GM10266 (cell line): ENCODE measurements at regions not wholly inside any gene's neighbourhood (a gene's known extent, or its start where the extent isn't known, plus 50 kb on each side); places are given as distances from the start of the nearest gene placed in this dataset.

Experiments
- DNase-seq: peaks from one replicate; pipeline ENCODE4 v3.0.0; 2012; ENCODE audit errors: extremely low spot score
- TF ChIP-seq, protein P1 (sequence below): IDR thresholded peaks from 2 replicates; pipeline ENCODE4 v1.5.1; 2012; ENCODE audit warnings: mild to moderate bottlenecking, low read depth; ENCODE audit not compliant: control insufficient read depth, insufficient read depth; ENCODE audit errors: missing control alignments

DNA sequence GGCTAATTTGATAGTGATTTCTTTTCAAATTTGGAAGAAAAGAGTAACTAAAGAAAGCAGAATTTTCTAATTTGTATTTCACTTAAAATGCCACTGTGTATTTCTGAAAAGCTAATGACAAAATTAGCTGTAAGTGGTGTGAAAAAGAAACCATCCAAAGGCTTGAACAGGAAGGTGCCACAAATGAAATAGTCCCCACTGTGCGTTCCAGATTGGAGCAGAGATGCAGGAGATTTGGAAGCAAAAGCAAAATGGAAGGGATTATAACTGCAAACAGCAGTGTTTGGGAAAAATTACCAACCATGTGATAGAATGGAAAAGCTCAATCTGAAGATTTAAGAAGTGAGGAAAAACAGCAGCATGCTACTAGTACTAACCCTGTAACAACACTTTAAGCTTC lies 498.7 kb downstream of the SUCLG1 start:
- no peak for DNase-seq
- TF ChIP-seq, protein P1, sequence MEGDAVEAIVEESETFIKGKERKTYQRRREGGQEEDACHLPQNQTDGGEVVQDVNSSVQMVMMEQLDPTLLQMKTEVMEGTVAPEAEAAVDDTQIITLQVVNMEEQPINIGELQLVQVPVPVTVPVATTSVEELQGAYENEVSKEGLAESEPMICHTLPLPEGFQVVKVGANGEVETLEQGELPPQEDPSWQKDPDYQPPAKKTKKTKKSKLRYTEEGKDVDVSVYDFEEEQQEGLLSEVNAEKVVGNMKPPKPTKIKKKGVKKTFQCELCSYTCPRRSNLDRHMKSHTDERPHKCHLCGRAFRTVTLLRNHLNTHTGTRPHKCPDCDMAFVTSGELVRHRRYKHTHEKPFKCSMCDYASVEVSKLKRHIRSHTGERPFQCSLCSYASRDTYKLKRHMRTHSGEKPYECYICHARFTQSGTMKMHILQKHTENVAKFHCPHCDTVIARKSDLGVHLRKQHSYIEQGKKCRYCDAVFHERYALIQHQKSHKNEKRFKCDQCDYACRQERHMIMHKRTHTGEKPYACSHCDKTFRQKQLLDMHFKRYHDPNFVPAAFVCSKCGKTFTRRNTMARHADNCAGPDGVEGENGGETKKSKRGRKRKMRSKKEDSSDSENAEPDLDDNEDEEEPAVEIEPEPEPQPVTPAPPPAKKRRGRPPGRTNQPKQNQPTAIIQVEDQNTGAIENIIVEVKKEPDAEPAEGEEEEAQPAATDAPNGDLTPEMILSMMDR = no peak

DNA sequence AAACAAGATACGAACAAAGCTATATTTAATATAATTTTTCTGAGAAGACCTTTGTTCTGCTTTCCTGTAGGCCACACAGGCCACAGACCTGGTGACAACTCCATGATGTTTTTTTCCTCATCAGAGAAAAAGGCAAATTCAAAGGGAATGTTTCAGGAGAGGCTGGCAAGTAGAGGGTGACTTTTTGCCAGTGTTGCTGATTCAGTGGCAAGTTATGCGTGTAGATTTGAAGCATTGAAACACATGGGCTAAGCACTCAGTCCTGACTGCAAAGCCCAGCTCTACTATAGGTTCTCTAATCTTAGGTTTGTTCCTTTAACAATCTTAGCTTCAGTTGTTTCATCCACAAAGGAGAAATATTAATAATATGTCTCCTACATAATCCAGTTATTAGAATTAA lies 499.8 kb downstream of the SUCLG1 start:
- TF ChIP-seq, protein P1 = no peak
- DNase-seq = no peak

DNA sequence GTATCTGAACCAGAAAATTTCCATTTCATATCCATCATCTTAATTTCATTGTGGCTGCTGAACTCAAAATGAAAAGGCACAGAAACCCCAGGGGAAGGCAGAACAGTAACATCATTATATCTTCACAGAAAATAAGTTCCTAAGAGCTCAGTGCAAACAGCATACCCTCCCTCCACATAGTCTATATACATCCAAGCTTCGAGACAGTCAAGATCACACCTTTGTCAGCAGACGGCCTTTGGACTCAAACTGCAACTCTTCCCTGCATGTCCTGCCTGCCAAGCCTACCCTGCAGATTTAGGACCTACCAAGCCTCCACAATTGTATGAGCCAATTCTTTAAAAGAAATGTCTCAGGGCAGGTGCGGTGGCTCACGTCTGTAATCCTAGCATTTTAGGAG lies 502.1 kb downstream of the SUCLG1 start:
- TF ChIP-seq, protein P1 = no peak
- DNase-seq = no peak

DNA sequence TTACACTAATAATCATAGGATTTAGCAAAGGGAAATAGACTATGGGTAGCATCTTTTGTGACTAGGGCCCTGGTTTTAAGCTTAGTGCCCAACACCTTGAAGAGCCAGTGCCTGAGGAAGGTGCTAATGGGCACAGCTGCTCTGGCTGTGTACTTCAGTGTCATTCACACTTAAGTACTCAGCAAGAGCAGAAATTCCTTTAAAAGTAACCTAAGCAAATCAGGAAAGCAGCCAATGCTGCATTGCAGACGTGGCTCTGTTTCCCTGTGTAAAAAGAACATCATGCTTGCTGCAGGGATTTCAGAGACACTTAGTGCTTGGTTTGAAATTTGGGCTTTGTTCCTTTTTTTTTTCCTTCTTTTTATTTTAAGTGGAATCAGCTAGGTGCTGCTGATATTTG lies 505.4 kb downstream of the SUCLG1 start:
- TF ChIP-seq, protein P1 = no peak
- no peak for DNase-seq

DNA sequence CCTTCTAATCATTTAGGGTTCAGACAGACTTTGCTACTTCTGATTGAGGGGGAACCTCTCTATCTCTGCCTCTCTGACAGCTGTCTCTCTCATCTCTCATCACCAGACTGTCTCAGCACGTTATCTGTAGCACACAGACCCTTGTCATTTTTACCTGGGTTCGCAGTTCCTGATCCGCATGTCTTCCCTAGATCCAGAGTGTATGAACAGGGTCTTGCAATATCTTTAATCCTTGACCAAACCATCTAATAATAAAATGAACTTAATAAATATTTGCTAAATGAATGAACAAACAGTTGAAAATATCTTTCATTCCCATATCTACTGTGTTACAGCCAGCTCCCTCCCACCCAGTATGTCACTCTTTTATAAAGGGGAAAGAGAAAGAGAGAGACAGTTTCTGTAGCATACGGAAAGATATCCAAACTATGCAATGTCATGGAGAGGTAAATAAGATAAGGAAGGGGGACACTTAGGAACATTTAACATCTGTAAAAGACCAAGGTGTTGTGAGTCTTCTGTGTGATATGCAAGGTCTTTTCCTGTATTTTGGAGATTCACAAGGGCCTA lies 507.6 kb downstream of the SUCLG1 start:
- TF ChIP-seq, protein P1 = no peak
- no peak for DNase-seq

DNA sequence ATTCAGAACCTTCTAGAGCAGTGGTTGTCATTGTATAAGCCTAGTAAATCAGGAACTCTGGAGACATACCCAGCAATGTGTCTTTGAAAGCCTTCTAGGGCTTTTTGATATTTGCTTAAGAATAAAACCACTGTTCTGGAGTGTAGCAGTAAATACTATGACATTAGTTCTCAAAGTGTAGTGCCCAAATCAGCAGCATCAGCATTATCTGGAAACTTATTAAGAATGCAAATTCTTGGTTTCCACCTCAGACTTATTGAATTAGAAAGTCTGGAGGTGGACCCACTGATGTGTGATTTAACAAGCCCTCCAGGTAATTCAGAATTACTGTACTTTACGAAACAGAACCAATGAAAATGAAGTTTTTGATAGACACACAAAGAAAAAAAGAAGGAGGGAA lies 509.7 kb downstream of the SUCLG1 start:
- no peak for DNase-seq
- TF ChIP-seq, protein P1 = no peak

DNA sequence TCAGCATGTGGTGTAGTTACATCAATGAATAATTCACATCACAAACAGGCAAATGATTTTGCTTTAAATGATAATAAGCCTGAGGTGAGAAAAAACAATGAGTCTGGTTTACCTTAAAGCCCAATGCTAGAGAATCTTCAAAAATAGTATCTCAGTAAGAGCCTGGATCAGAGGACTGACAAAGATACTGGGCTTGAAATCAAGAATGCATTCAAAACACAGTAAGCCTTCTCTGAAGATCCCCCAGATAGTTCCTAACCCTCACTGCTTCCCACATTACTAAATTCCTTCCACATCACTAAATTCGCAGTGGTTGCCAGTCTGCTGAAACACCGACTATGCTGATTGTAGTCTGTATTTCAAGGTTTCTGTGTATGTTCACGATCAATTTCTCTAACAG lies 514.9 kb downstream of the SUCLG1 start:
- no peak for DNase-seq
- TF ChIP-seq, protein P1 = no peak
